ENCODE measurements at regions not wholly inside any gene's neighbourhood (a gene's known extent, or its start where the extent isn't known, plus 50 kb on each side); places are given as distances from the start of the nearest gene placed in this dataset.

DNA sequence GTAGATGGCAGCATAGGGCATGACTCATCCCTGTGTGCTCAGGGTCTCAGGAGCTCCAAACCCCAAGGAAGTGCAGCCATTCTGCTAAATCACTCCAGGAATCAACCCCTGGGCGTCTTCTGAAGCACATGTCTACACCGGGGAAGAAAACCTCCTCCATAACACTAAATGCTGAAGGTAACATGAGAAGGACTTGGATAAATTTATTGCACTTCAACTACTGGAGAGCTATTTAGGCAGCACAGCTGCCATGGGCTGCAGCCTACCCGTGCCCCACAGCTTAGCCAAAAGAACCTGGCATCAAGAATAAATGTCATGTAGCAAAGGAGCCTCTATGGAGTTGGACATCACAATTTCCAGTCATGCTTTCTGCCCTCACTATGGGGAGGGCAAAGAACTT, 141.7 kb downstream of the GPCPD1 start:
- Histone ChIP-seq H3K27me3 (ENCODE audit: insufficient read depth, low read length, poor library complexity, severe bottlenecking) (no peaks in the 10 kb centered on the region), H2AFZ (ENCODE audit: low read length) (no peak overlapping the region), H4K20me1 (ENCODE audit: insufficient read depth, low read length, poor library complexity, severe bottlenecking) (no peaks in the 10 kb centered on the region), H3K4me1 (ENCODE audit: insufficient read depth, low read length, poor library complexity, severe bottlenecking) (no peaks in the 10 kb centered on the region), H3K9me2 (replicated peaks; ENCODE audit: low read depth, low read length) (no peaks in the 10 kb centered on the region), H3K9ac (ENCODE audit: low read depth, low read length, poor library complexity, severe bottlenecking) (no peak overlapping the region), H3K9me3 (ENCODE audit: insufficient read depth, low read depth, low read length) (no peaks in the 10 kb centered on the region), H3K4me2 (ENCODE audit: low read depth, low read length, poor library complexity, severe bottlenecking) (no peak overlapping the region), H3F3A (ENCODE audit: low read depth) (no peaks in the 10 kb centered on the region), H3K79me2 (ENCODE audit: insufficient read depth, low read length) (no peaks in the 10 kb centered on the region), H3K4me3 (ENCODE audit: low read length, poor library complexity, severe bottlenecking) (no peak overlapping the region), H3K36me3 (ENCODE audit: insufficient read depth, low read length) (no peaks in the 10 kb centered on the region)
- TF ChIP-seq EZH2phosphoT487 (IDR thresholded peaks at IDR 0.05; ENCODE audit: borderline replicate concordance): no peak
- TF ChIP-seq, protein P1, sequence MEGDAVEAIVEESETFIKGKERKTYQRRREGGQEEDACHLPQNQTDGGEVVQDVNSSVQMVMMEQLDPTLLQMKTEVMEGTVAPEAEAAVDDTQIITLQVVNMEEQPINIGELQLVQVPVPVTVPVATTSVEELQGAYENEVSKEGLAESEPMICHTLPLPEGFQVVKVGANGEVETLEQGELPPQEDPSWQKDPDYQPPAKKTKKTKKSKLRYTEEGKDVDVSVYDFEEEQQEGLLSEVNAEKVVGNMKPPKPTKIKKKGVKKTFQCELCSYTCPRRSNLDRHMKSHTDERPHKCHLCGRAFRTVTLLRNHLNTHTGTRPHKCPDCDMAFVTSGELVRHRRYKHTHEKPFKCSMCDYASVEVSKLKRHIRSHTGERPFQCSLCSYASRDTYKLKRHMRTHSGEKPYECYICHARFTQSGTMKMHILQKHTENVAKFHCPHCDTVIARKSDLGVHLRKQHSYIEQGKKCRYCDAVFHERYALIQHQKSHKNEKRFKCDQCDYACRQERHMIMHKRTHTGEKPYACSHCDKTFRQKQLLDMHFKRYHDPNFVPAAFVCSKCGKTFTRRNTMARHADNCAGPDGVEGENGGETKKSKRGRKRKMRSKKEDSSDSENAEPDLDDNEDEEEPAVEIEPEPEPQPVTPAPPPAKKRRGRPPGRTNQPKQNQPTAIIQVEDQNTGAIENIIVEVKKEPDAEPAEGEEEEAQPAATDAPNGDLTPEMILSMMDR (conservative IDR thresholded peaks at IDR 0.05; ENCODE audit: low read length): no peak

DNA sequence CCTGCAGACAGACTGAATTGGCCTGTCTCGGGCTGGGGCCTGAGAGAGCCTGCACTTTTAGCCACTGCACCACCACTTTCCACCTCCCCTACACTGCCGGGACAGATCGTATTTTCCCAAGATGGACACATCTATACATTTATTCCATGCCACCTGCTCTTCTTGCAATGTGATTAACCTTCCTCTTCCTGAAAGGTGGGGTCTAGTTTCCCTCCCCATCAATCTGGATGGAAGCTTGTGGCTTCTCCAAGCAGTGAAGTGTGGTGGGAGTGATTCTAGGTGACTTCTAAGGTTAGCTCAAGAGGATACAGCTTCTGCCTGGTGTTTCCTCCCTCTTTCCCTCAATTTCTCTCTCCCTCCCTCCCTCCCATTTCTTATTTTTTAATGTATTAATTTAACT, 143.7 kb downstream of the GPCPD1 start:
- H3K4me2 ChIP-seq (ENCODE audit: low read depth, low read length, poor library complexity, severe bottlenecking): no peak overlapping the region
- no peak overlapping the region for H3K9ac ChIP-seq (ENCODE audit: low read depth, low read length, poor library complexity, severe bottlenecking)
- H2AFZ ChIP-seq (ENCODE audit: low read length): no peak overlapping the region
- no peaks in the 10 kb centered on the region for H4K20me1 ChIP-seq (ENCODE audit: insufficient read depth, low read length, poor library complexity, severe bottlenecking)
- TF ChIP-seq, protein P1 (conservative IDR thresholded peaks at IDR 0.05; ENCODE audit: low read length): no peak
- no peak for TF ChIP-seq EZH2phosphoT487 (IDR thresholded peaks at IDR 0.05; ENCODE audit: borderline replicate concordance)
- H3K27me3 ChIP-seq (ENCODE audit: insufficient read depth, low read length, poor library complexity, severe bottlenecking): no peaks in the 10 kb centered on the region
- no peaks in the 10 kb centered on the region for H3K9me2 ChIP-seq (replicated peaks; ENCODE audit: low read depth, low read length)
- H3K4me1 ChIP-seq (ENCODE audit: insufficient read depth, low read length, poor library complexity, severe bottlenecking): no peaks in the 10 kb centered on the region
- no peaks in the 10 kb centered on the region for H3K36me3 ChIP-seq (ENCODE audit: insufficient read depth, low read length)
- no peaks in the 10 kb centered on the region for H3K79me2 ChIP-seq (ENCODE audit: insufficient read depth, low read length)
- H3F3A ChIP-seq (ENCODE audit: low read depth): no peaks in the 10 kb centered on the region
- H3K4me3 ChIP-seq (ENCODE audit: low read length, poor library complexity, severe bottlenecking): no peak overlapping the region
- H3K9me3 ChIP-seq (ENCODE audit: insufficient read depth, low read depth, low read length): no peaks in the 10 kb centered on the region

DNA sequence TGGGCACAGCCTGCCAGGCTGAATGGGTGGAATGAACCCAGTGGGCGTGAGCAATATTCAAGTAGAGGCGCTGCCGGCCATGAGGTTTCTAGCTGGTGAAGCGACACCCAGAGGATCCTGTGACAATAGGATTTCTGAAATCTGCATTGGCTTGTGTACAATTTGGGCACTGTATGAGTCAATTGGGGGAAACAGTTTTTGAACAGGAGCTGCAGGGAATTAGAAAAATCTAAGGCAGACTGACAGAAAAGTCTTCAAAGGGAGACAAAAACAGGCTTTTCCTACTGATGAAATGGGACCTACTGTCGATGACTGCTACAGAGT, 145.2 kb downstream of the GPCPD1 start:
- TF ChIP-seq, protein P1 (conservative IDR thresholded peaks at IDR 0.05; ENCODE audit: low read length): no peak
- TF ChIP-seq EZH2phosphoT487 (IDR thresholded peaks at IDR 0.05; ENCODE audit: borderline replicate concordance): no peak
- no peaks in the 10 kb centered on the region for H3K27me3 ChIP-seq (ENCODE audit: insufficient read depth, low read length, poor library complexity, severe bottlenecking)
- no peaks in the 10 kb centered on the region for H4K20me1 ChIP-seq (ENCODE audit: insufficient read depth, low read length, poor library complexity, severe bottlenecking)

More for the DNA sequence above, 145.2 kb downstream of the GPCPD1 start:
- H3K9me2 ChIP-seq (replicated peaks; ENCODE audit: low read depth, low read length): no peaks in the 10 kb centered on the region
- H3F3A ChIP-seq (ENCODE audit: low read depth): no peaks in the 10 kb centered on the region
- no peak overlapping the region for H2AFZ ChIP-seq (ENCODE audit: low read length)
- no peaks in the 10 kb centered on the region for H3K79me2 ChIP-seq (ENCODE audit: insufficient read depth, low read length)
- no peaks in the 10 kb centered on the region for H3K36me3 ChIP-seq (ENCODE audit: insufficient read depth, low read length)
- H3K4me2 ChIP-seq (ENCODE audit: low read depth, low read length, poor library complexity, severe bottlenecking): no peak overlapping the region
- no peak overlapping the region for H3K9ac ChIP-seq (ENCODE audit: low read depth, low read length, poor library complexity, severe bottlenecking)
- H3K9me3 ChIP-seq (ENCODE audit: insufficient read depth, low read depth, low read length): no peaks in the 10 kb centered on the region
- no peaks in the 10 kb centered on the region for H3K4me1 ChIP-seq (ENCODE audit: insufficient read depth, low read length, poor library complexity, severe bottlenecking)
- no peak overlapping the region for H3K4me3 ChIP-seq (ENCODE audit: low read length, poor library complexity, severe bottlenecking)
